Mesodermal cell (in vitro differentiated cells): ENCODE measurements at regions not wholly inside any gene's neighbourhood (a gene's known extent, or its start where the extent isn't known, plus 50 kb on each side); places are given as distances from the start of the nearest gene placed in this dataset.
"Not testable (repeated sequence)": the region's sequence is repeated elsewhere in the genome, so short reads cannot be mapped to it uniquely, and the experiment has no call there.

Source experiments
- H3K27ac ChIP-seq: 2 replicates; pipeline ENCODE4 v1.7.0; 2013; ENCODE audit warnings: mild to moderate bottlenecking, low read depth, low read length, moderate library complexity; ENCODE audit not compliant: severe bottlenecking
- H3K36me3 ChIP-seq: 2 replicates; pipeline ENCODE4 v1.7.1; 2013; ENCODE audit warnings: mild to moderate bottlenecking, low read length, moderate library complexity; ENCODE audit not compliant: control insufficient read depth, insufficient read depth
- H3K4me1 ChIP-seq: one replicate; pipeline ENCODE4 v1.7.1; 2013; ENCODE audit warnings: mild to moderate bottlenecking, low read length; ENCODE audit not compliant: insufficient read depth, control insufficient read depth, poor library complexity, severe bottlenecking
- H3K4me3 ChIP-seq: 2 replicates; pipeline ENCODE4 v1.7.0; 2013; ENCODE audit warnings: low read length, control low read depth, mild to moderate bottlenecking; ENCODE audit not compliant: insufficient read depth, poor library complexity, severe bottlenecking; ENCODE audit errors: extremely low read depth
- H3K9me3 ChIP-seq: 2 replicates; pipeline ENCODE4 v1.7.1; 2013; ENCODE audit warnings: mild to moderate bottlenecking, low read length, moderate library complexity; ENCODE audit not compliant: control insufficient read depth
- WGBS, 2 experiments: methylation state at CpG; one replicate each; pipeline ENCODE4 v1.1.5; 2013; ENCODE audit warnings: missing lambda C conversion rate in 2 of 2; ENCODE audit not compliant: insufficient coverage in 2 of 2; 5-methylcytosine and 5-hydroxymethylcytosine counted together

- Histone ChIP-seq H3K9me3 (no peaks in the 10 kb centered on the region), H3K4me3 (no peak overlapping the region), H3K36me3 (no peaks in the 10 kb centered on the region), H3K4me1 (no peaks in the 10 kb centered on the region), H3K27ac (no peak overlapping the region)
- 83 to 86% methylated on average over 1 to 3 of the region's 5 CpGs for WGBS, 2 experiments
Observed at GRCh38 chrX:13493659-13494058, 75.7 kb upstream of the EGFL6 start.

- WGBS, 2 experiments = no CpG with 5 or more reads among the region's 2 CpGs
Observed at GRCh38 chrX:13492286-13492685, 77.1 kb upstream of the EGFL6 start.

DNA sequence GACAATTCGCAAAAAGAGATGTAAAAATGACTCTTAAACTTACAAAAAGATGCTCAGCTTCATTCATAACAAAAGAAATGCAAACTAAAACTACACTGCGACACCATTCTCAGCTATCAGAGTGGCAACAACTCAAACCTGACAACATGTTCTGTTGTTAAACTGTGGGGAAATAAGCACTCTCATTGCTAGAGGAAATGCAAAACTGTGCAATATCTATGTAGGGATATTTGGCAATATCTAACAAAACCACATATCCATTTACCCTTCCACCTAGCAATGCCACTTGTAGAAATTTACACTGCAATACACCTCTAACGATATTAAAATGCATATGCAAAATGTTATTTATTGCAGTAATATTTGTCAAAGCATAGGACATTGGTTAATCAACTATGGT lies 78.3 kb upstream of the EGFL6 start:
- no peak overlapping the region for H3K27ac ChIP-seq
- no CpG with 5 or more reads among the region's 3 CpGs for WGBS, 2 experiments
- H3K36me3 ChIP-seq = no peaks in the 10 kb centered on the region
- H3K4me1 ChIP-seq = peaks cover 3% of the 10 kb centered on the region
- no peaks in the 10 kb centered on the region for H3K9me3 ChIP-seq
- no peak overlapping the region for H3K4me3 ChIP-seq

More at GRCh38 chrX:13492286-13492685, 77.1 kb upstream of the EGFL6 start:
- Histone ChIP-seq H3K4me3 (no peak overlapping the region), H3K27ac (no peak overlapping the region), H3K36me3 (no peaks in the 10 kb centered on the region), H3K9me3 (no peaks in the 10 kb centered on the region), H3K4me1 (no peaks in the 10 kb centered on the region)

DNA sequence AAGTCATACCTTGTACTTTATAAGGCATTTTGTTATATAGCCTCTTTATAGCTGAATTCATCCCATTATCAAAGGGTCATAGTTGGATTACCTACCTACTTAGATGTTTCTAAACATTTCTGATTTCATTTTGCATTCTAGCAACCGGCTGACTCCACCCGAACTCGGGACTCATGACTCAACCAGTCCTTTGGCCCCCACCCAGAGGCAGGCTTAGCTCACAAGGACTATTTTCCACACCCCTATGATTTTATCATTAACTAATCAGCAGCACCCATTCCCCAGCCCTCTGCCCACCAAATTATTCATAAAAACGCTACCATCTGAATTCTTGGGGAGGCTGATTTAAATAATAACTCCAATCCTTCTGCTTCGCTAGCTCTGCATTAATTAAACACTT lies 79.9 kb upstream of the EGFL6 start:
- WGBS, 2 experiments = 100% methylated on average over 1 to 3 of the region's 5 CpGs
- no peak overlapping the region for H3K27ac ChIP-seq
- no peaks in the 10 kb centered on the region for H3K9me3 ChIP-seq
- no peaks in the 10 kb centered on the region for H3K36me3 ChIP-seq
- H3K4me3 ChIP-seq = no peak overlapping the region
- peaks cover 3% of the 10 kb centered on the region for H3K4me1 ChIP-seq

DNA sequence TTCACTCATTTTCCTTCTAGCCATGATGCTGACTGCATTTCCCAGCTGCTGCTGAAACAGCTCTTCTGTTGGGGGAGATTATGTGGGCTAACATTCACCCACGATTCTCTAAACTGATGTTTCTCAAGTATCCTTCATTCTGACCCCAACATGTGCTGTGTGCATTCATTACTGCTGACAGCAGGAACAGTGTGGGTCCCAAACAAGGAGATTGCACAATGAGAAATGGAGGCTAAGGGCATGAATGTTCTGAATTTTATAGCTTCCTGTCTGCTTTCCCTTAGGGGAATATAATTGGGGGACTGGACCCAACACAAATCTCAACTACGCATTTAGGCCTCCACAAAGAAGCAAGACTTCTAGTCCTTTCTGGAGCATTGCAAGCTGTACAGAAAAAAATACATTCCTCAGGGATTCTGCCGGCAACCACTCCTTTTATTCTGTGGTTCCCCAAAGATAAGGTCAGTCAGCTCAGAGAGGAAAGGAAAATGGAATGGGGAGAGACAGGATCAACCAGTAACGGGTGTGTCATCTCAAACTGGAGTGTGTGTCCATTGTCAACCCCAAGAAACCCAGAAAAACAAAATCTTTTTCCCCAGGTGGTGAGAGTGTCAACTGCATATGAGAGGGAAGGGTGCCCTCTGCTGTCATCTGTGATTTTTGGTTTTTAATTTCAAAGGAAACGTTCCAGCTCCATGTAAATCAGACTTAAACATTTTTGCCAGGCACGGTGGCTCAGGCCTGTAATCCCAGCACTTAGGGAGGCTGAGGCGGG lies 81.5 kb upstream of the EGFL6 start:
- Histone ChIP-seq H3K36me3 (no peaks in the 10 kb centered on the region), H3K4me3 (no peak overlapping the region), H3K4me1 (peaks cover 3% of the 10 kb centered on the region), H3K27ac (peak overlapping the region; percentile 79), H3K9me3 (no peaks in the 10 kb centered on the region)
- no CpG with 5 or more reads among the region's 7 CpGs for whole genome bisulfite sequencing, 2 experiments

- no CpG with 5 or more reads among the region's 2 CpGs for WGBS, 2 experiments
- H3K27ac ChIP-seq = no peak overlapping the region
Observed at GRCh38 chrX:13485167-13485566, 84.2 kb upstream of the EGFL6 start.

DNA sequence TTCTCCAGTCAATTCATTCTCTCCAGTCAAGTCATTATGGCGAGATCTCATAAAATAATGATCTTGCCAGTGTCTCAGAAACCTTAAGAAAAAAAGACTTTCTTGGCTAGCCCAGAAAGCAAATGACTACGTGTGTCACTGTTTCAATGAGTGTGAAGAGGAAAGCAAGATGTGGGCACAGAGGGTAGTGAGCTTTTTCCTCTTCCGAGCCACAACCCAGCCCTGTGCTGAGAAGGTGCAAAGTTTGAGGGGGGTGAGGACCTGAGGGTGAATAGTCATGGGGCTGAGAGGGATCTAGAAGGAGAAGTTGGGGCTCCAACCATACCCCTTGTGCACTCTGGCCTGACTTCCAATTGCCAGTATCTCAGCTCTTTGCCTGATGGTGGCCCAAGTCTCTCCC lies 85.6 kb upstream of the EGFL6 start:
- 88 to 100% methylated on average over 1 of the region's 3 CpGs for WGBS, 2 experiments
- H3K36me3 ChIP-seq = no peaks in the 10 kb centered on the region
- H3K9me3 ChIP-seq = no peaks in the 10 kb centered on the region
- no peak overlapping the region for H3K27ac ChIP-seq
- peaks cover 3% of the 10 kb centered on the region for H3K4me1 ChIP-seq
- no peak overlapping the region for H3K4me3 ChIP-seq

More at GRCh38 chrX:13485167-13485566, 84.2 kb upstream of the EGFL6 start:
- Histone ChIP-seq H3K4me1 (peaks cover 3% of the 10 kb centered on the region), H3K36me3 (no peaks in the 10 kb centered on the region), H3K9me3 (no peaks in the 10 kb centered on the region), H3K4me3 (no peak overlapping the region)

- no CpG with 5 or more reads among the region's 9 CpGs for WGBS, 2 experiments
- H3K27ac ChIP-seq = no peak overlapping the region
- no peak overlapping the region for H3K4me3 ChIP-seq
Observed at GRCh38 chrX:13482746-13483541, 86.5 kb upstream of the EGFL6 start.

DNA sequence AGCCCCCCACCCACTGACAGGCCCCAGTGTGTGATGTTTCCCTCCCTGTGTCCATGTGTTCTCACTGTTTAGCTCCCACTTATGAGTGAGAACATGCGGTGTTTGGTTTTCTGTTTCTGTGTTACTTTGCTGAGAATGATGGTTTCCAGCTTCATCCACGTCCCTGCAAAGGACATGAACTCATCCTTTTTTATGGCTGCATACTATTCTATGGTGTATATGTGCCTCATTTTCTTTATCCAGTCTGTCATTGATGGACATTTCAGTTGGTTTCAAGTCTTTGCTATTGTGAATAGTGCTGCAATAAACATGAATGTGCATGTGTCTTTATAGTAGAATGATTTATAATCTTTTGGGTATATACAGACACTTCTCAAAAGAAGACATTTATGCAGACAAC lies 88.6 kb upstream of the EGFL6 start:
- no CpG with 5 or more reads among the region's 2 CpGs for WGBS, 2 experiments

More at GRCh38 chrX:13482746-13483541, 86.5 kb upstream of the EGFL6 start:
- Histone ChIP-seq H3K36me3 (no peaks in the 10 kb centered on the region), H3K4me1 (peaks cover 3% of the 10 kb centered on the region), H3K9me3 (no peaks in the 10 kb centered on the region)

DNA sequence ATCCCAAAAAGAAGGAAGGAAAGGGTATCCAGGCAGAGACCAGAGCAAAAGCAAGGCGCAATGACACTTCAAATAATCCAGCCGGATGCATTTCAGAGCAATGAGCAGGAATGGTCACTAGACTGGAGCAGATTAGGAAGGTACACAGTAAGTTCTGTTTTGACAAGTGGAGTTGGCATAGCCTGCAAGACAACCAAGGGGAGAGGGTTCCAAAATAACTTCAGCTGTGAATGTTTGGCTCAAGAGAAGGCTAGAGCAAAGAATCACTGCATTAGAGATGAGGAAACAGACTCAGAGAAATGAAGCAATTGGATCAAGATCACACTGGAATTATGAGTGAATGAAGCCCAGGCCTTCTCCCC lies 90.0 kb upstream of the EGFL6 start:
- no peaks in the 10 kb centered on the region for H3K4me1 ChIP-seq
- no peak overlapping the region for H3K27ac ChIP-seq
- no peaks in the 10 kb centered on the region for H3K9me3 ChIP-seq
- WGBS, 2 experiments = 100% methylated on average over 1 of the region's 2 CpGs; no CpG with 5 or more reads in 1 of the 2 experiments
- no peak overlapping the region for H3K4me3 ChIP-seq
- no peaks in the 10 kb centered on the region for H3K36me3 ChIP-seq

More for the DNA sequence above, 88.6 kb upstream of the EGFL6 start:
- not testable (repeated sequence) for H3K27ac ChIP-seq, H3K4me1 ChIP-seq, H3K4me3 ChIP-seq, H3K36me3 ChIP-seq, H3K9me3 ChIP-seq
